Small intestine (tissue), 7 donors: ENCODE measurements at regions not wholly inside any gene's neighbourhood (a gene's known extent, or its start where the extent isn't known, plus 50 kb on each side); places are given as distances from the start of the nearest gene placed in this dataset.

Experiments used
- DNase-seq, 2 donors: peaks; one replicate each; pipeline versions ENCODE4 v3.0.0 to v3.0.0-alpha.2; 2013
- FAIRE-seq: peaks from 2 replicates; lab custom pipeline; 2012; peaks lifted over from hg19 to GRCh38; lab: Jason Lieb, UNC
- H3K27ac ChIP-seq, 3 donors: one replicate each; pipeline ENCODE4 v1.5.1; 2013; ENCODE audit warnings: low read length in 2 of 3, mild to moderate bottlenecking in 2 of 3, control low read depth in 1 of 3, inconsistent platforms in 1 of 3, low read depth in 1 of 3, moderate library complexity in 1 of 3
- H3K27me3 ChIP-seq, 3 donors: one replicate each; pipeline ENCODE4 v1.6.1; 2013; ENCODE audit warnings: low read length in 3 of 3, inconsistent platforms in 1 of 3; ENCODE audit not compliant: control insufficient read depth in 3 of 3, insufficient read depth in 3 of 3
- H3K36me3 ChIP-seq, 3 donors: one replicate each; pipeline ENCODE4 v1.6.1; 2013; ENCODE audit warnings: low read length in 3 of 3, inconsistent platforms in 1 of 3, low read depth in 1 of 3, mild to moderate bottlenecking in 1 of 3, moderate library complexity in 1 of 3; ENCODE audit not compliant: control insufficient read depth in 3 of 3, insufficient read depth in 2 of 3
- H3K4me1 ChIP-seq, 3 donors: one replicate each; pipeline ENCODE4 v1.6.1; 2013; ENCODE audit warnings: low read length in 2 of 3, inconsistent platforms in 1 of 3, low read depth in 1 of 3, mild to moderate bottlenecking in 1 of 3, moderate library complexity in 1 of 3; ENCODE audit not compliant: control insufficient read depth in 3 of 3, insufficient read depth in 2 of 3
- H3K4me3 ChIP-seq, 3 donors: one replicate each; pipeline ENCODE4 v1.5.1; 2013; ENCODE audit warnings: low read length in 3 of 3, control low read depth in 1 of 3, inconsistent platforms in 1 of 3, low read depth in 1 of 3, mild to moderate bottlenecking in 1 of 3, moderate library complexity in 1 of 3
- H3K9me3 ChIP-seq, 2 donors: one replicate each; pipeline ENCODE4 v1.6.1; 2013; ENCODE audit warnings: low read depth in 1 of 2, low read length in 1 of 2; ENCODE audit not compliant: control insufficient read depth in 2 of 2, insufficient read depth in 1 of 2
- WGBS, 3 donors: extraction: QIAGEN DNeasy Blood & Tissue Kit; methylation state at CpG; one replicate each; pipeline ENCODE4 v1.1.7; 2013; 5-methylcytosine and 5-hydroxymethylcytosine counted together
- donor health status: healthy with polysubstance abuse.
- donor health status: control.
- donor health status: control.
- donor health status: Bipolar disorder and iron deficiency.
- donor health status: healthy.

- Histone ChIP-seq H3K4me1 (no peaks in the 10 kb centered on the region), H3K4me3 (no peak overlapping the region), H3K9me3 (no peaks in the 10 kb centered on the region), H3K27ac (no peak overlapping the region), H3K36me3 (no peaks in the 10 kb centered on the region), H3K27me3 (no peaks in the 10 kb centered on the region)
- DNase-seq (no peak), FAIRE-seq (no peak)
- 89 to 96% (median 90%) methylated on average over 2 of the region's 2 CpGs for WGBS, 3 donors
These were observed 231.7 kb downstream of the C4orf33 start for GRCh38 chr4:129327637-129328036.

- Histone ChIP-seq H3K4me1 (no peaks in the 10 kb centered on the region), H3K36me3 (no peaks in the 10 kb centered on the region), H3K9me3 (no peaks in the 10 kb centered on the region), H3K4me3 (no peak overlapping the region), H3K27me3 (no peaks in the 10 kb centered on the region), H3K27ac (no peak overlapping the region)
- 55 to 64% (median 61%) methylated on average over 3 of the region's 3 CpGs for WGBS, 3 donors
- DNase-seq (no peak), FAIRE-seq (no peak)
These were observed 232.2 kb downstream of the C4orf33 start for GRCh38 chr4:129328162-129328561.

DNA sequence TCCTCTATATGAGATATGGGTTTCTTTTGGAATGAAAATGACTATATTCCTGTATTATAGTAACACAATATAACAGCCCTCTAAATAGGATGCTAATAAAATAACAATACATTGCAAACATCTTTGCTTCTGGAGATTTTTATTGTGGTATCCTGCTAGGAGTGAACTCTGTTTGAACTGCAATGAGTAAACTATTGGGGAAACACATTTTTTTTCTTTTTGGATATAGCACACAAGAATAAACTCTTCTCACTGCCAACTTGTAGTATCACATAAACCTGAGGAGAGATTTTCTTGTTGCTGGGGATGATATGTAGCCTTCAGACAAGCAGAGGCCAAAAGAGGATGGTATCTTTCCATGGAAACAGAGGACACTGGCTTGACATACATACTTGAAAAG lies 238.2 kb downstream of the C4orf33 start:
- DNase-seq (no peak), FAIRE-seq (no peak)
- no peaks in the 10 kb centered on the region for H3K36me3 ChIP-seq

DNA sequence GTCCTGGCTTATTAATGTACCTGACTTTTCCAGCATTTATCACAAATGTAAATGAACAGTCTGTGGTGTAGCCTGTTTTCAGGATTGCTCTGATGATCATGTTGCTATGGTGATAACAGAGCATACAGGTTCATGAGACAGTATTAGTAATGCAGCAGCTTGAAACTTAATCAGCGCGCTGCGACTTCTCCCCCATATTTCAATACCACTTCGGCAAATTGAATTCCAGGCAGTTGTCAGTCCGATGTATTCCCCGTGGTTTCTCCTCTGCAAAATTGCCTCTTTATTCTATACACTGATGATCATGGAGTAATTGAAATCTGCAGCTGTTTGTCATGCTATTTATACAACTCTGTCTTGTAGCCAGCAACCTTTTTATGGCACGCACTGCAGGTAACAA lies 239.3 kb downstream of the C4orf33 start:
- FAIRE-seq, result no peak
- no peak for DNase-seq
- H3K36me3 ChIP-seq, result no peaks in the 10 kb centered on the region
- no peak overlapping the region for H3K27ac ChIP-seq
- peaks cover 0 to 4% (median 0%) of the 10 kb centered on the region in 3 donors for H3K27me3 ChIP-seq
- no peak overlapping the region for H3K4me3 ChIP-seq
- no peaks in the 10 kb centered on the region for H3K4me1 ChIP-seq
- no peaks in the 10 kb centered on the region for H3K9me3 ChIP-seq
- 90 to 93% (median 92%) methylated on average over 7 of the region's 7 CpGs for WGBS, 3 donors

More for the DNA sequence above, 238.2 kb downstream of the C4orf33 start:
- Histone ChIP-seq H3K27ac (no peak overlapping the region), H3K4me3 (no peak overlapping the region), H3K27me3 (peaks cover 0 to 4% (median 0%) of the 10 kb centered on the region in 3 donors), H3K4me1 (no peaks in the 10 kb centered on the region), H3K9me3 (no peaks in the 10 kb centered on the region)

DNA sequence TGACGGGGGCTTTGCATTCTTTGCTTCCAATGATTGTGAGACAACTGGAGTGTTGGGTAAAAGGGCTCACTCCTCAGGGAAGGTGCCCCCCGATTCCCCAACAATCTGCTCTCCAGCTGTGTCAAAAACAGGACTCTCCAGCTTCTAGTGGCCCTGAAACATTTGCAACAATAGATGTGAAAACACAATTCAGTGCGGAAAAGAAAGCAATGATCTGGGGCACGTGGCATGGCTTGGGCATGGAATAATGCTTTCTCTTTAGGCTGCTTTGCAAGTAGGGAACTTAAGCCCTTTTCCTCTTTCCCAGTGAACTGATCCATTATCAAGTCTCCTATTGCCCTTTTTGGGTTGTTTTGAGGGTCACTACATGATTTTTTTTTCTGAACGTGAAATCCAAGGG lies 239.9 kb downstream of the C4orf33 start:
- no peaks in the 10 kb centered on the region for H3K4me1 ChIP-seq
- no peak for DNase-seq
- no peaks in the 10 kb centered on the region for H3K36me3 ChIP-seq
- WGBS, 3 donors, result 62 to 67% (median 62%) methylated on average over 5 of the region's 5 CpGs
- H3K4me3 ChIP-seq, result no peak overlapping the region
- H3K27me3 ChIP-seq, result peaks cover 0 to 4% (median 0%) of the 10 kb centered on the region in 3 donors
- no peaks in the 10 kb centered on the region for H3K9me3 ChIP-seq
- FAIRE-seq, result no peak
- H3K27ac ChIP-seq, result no peak overlapping the region

GRCh38 chr4:129336457-129337227 lies 240.7 kb downstream of the C4orf33 start:
- no peak overlapping the region for H3K4me3 ChIP-seq
- FAIRE-seq (no peak), DNase-seq (no peak)
- WGBS, 3 donors, result 75 to 83% (median 78%) methylated on average over 4 of the region's 4 CpGs
- H3K9me3 ChIP-seq, result no peaks in the 10 kb centered on the region
- no peak overlapping the region for H3K27ac ChIP-seq
- no peaks in the 10 kb centered on the region for H3K4me1 ChIP-seq
- peaks cover 0 to 4% (median 0%) of the 10 kb centered on the region in 3 donors for H3K27me3 ChIP-seq
- no peaks in the 10 kb centered on the region for H3K36me3 ChIP-seq

- no peak overlapping the region for H3K4me3 ChIP-seq
- 86 to 88% (median 87%) methylated on average over 4 of the region's 4 CpGs for WGBS, 3 donors
These were observed 241.3 kb downstream of the C4orf33 start for GRCh38 chr4:129337228-129337620.

GRCh38 chr4:129342819-129343408 lies 247.0 kb downstream of the C4orf33 start:
- WGBS, 3 donors, result 7 to 38% (median 20%) methylated on average over 5 of the region's 5 CpGs
- DNase-seq, result peak; percentile 91 to 96

More at GRCh38 chr4:129337228-129337620, 241.3 kb downstream of the C4orf33 start:
- Histone ChIP-seq H3K27ac (no peak overlapping the region), H3K4me1 (peaks cover 0 to under 1% (median 0%) of the 10 kb centered on the region in 3 donors), H3K9me3 (no peaks in the 10 kb centered on the region), H3K36me3 (no peaks in the 10 kb centered on the region), H3K27me3 (peaks cover 0 to 4% (median 0%) of the 10 kb centered on the region in 3 donors)
- no peak for FAIRE-seq
- no peak for DNase-seq

More at GRCh38 chr4:129342819-129343408, 247.0 kb downstream of the C4orf33 start:
- peak overlapping the region; percentile 61 to 79 (median 78) for H3K27ac ChIP-seq
- FAIRE-seq, result peak; percentile 62
- H3K36me3 ChIP-seq, result no peaks in the 10 kb centered on the region
- H3K4me1 ChIP-seq, result peaks cover 0 to 9% (median 3%) of the 10 kb centered on the region in 3 donors
- H3K9me3 ChIP-seq, result no peaks in the 10 kb centered on the region
- H3K27me3 ChIP-seq, result no peaks in the 10 kb centered on the region
- peak overlapping the region in 2 of 3 donors; percentile 14 to 38 for H3K4me3 ChIP-seq
